ENCODE measurements at regions not wholly inside any gene's neighbourhood (a gene's known extent, or its start where the extent isn't known, plus 50 kb on each side); places are given as distances from the start of the nearest gene placed in this dataset.

- no peaks in the 10 kb centered on the region for H3K4me1 ChIP-seq
- H3K27ac ChIP-seq = no peak overlapping the region
- no peak for TF ChIP-seq POLR2AphosphoS5 (IDR thresholded peaks at IDR 0.05)
- in situ Hi-C loops (cut with MboI; ENCODE audit: low pct_ligation_motif_present in 1 of 4, low pct_unique_long_range_greater_than_20kb in 1 of 4, low sequenced_read_pairs in 3 of 4) (no loop called here), intact Hi-C loops (cut with DNase I; ENCODE audit: low total_unique reads) (no loop called here)
- no peak overlapping the region for H3K4me3 ChIP-seq
- H3K36me3 ChIP-seq = peaks cover 0 to 2% (median 0%) of the 10 kb centered on the region in 4 donors
- 92 to 94% methylated on average over 2 of the region's 2 CpGs for WGBS, 2 donors (ENCODE audit: low coverage in 1 of 2)
- no peak for DNase-seq
- H3K27me3 ChIP-seq = no peaks in the 10 kb centered on the region
- peaks cover 0 to 5% of the 10 kb centered on the region in 2 donors for H3K9me3 ChIP-seq
These were observed 50.5 kb upstream of the PRDM1 start for GRCh38 chr6:106035655-106036054.

GRCh38 chr6:106033806-106034205 is 52.3 kb upstream of the PRDM1 start:
- Histone ChIP-seq H3K9me3 (peaks cover 0 to 5% of the 10 kb centered on the region in 2 donors), H3K27me3 (no peaks in the 10 kb centered on the region), H3K36me3 (peaks cover 0 to 2% (median 0%) of the 10 kb centered on the region in 4 donors), H3K4me1 (no peaks in the 10 kb centered on the region), H3K4me3 (no peak overlapping the region), H3K27ac (no peak overlapping the region)
- in situ Hi-C loops (cut with MboI; ENCODE audit: low pct_ligation_motif_present in 1 of 4, low pct_unique_long_range_greater_than_20kb in 1 of 4, low sequenced_read_pairs in 3 of 4) (no loop called here), intact Hi-C loops (cut with DNase I; ENCODE audit: low total_unique reads) (no loop called here)
- TF ChIP-seq POLR2A (IDR thresholded peaks at IDR 0.05) = no peak
- TF ChIP-seq POLR2AphosphoS5 (IDR thresholded peaks at IDR 0.05) = no peak
- TF ChIP-seq EP300 (IDR thresholded peaks at IDR 0.05; ENCODE audit: low read depth) = no peak
- no peak for TF ChIP-seq CTCF (IDR thresholded peaks at IDR 0.05)
- no peak for DNase-seq
- 83 to 93% methylated on average over 2 of the region's 2 CpGs for WGBS, 2 donors (ENCODE audit: low coverage in 1 of 2)

GRCh38 chr6:106027758-106028157 is 58.4 kb upstream of the PRDM1 start:
- in situ Hi-C loops (cut with MboI; ENCODE audit: low pct_ligation_motif_present in 1 of 4, low pct_unique_long_range_greater_than_20kb in 1 of 4, low sequenced_read_pairs in 3 of 4) (no loop called here), intact Hi-C loops (cut with DNase I; ENCODE audit: low total_unique reads) (no loop called here)
- Histone ChIP-seq H3K36me3 (no peaks in the 10 kb centered on the region), H3K4me1 (no peaks in the 10 kb centered on the region), H3K27me3 (no peaks in the 10 kb centered on the region), H3K9me3 (no peaks in the 10 kb centered on the region), H3K4me3 (no peak overlapping the region), H3K27ac (no peak overlapping the region)
- DNase-seq = no peak
- TF ChIP-seq EP300 (IDR thresholded peaks at IDR 0.05; ENCODE audit: low read depth) = no peak
- TF ChIP-seq CTCF (IDR thresholded peaks at IDR 0.05) = no peak
- no peak for TF ChIP-seq POLR2A (IDR thresholded peaks at IDR 0.05)
- TF ChIP-seq POLR2AphosphoS5 (IDR thresholded peaks at IDR 0.05) = no peak

- intact Hi-C loops (cut with DNase I; ENCODE audit: low total_unique reads) = no loop called here
- TF ChIP-seq CTCF (IDR thresholded peaks at IDR 0.05) = no peak
- no peak for TF ChIP-seq POLR2A (IDR thresholded peaks at IDR 0.05)
- TF ChIP-seq EP300 (IDR thresholded peaks at IDR 0.05; ENCODE audit: low read depth) = no peak
- no peak for TF ChIP-seq POLR2AphosphoS5 (IDR thresholded peaks at IDR 0.05)
- in situ Hi-C loops (cut with MboI; ENCODE audit: low pct_ligation_motif_present in 1 of 4, low pct_unique_long_range_greater_than_20kb in 1 of 4, low sequenced_read_pairs in 3 of 4) = no loop called here
- Histone ChIP-seq H3K4me3 (no peak overlapping the region), H3K36me3 (no peaks in the 10 kb centered on the region), H3K4me1 (no peaks in the 10 kb centered on the region), H3K27ac (no peak overlapping the region), H3K27me3 (no peaks in the 10 kb centered on the region), H3K9me3 (no peaks in the 10 kb centered on the region)
- no peak for DNase-seq
- 47 to 59% methylated on average over 14 to 17 of the region's 17 CpGs for WGBS, 2 donors (ENCODE audit: low coverage in 1 of 2)
These were observed 59.1 kb upstream of the PRDM1 start for GRCh38 chr6:106026748-106027715.

Measured in transverse colon (tissue), 4 donors.